Embryonic facial prominence (tissue), 1 donor: ENCODE measurements at regions not wholly inside any gene's neighbourhood (a gene's known extent, or its start where the extent isn't known, plus 50 kb on each side); places are given as distances from the start of the nearest gene placed in this dataset.

Source experiments
- DNase-seq: peaks from one replicate; pipeline ENCODE4 v3.0.0-alpha.2; 2016; ENCODE audit errors: extremely low spot score

GRCh38 chr2:193776988-193777387 lies 1582.3 kb upstream of the TMEFF2 start:
- no peak for DNase-seq

DNA sequence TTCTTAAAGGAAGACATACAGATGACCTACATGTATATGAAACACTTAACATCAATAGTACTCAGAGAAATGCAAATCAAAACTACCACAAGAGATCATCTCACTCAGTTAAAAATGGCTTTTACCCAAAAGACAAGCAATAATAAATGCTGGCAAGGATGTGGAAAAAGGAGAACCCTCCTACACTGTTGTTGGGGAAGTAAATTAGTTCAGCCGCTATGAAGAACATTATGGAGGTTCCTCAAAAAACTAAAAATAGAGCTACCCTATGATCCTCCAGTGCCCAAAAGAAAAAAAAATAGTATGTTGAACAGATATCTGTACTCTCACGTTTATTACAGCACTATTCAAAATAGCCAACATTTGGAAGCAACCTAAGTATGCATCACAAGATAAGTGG lies 1579.4 kb upstream of the TMEFF2 start:
- DNase-seq, result no peak

DNA sequence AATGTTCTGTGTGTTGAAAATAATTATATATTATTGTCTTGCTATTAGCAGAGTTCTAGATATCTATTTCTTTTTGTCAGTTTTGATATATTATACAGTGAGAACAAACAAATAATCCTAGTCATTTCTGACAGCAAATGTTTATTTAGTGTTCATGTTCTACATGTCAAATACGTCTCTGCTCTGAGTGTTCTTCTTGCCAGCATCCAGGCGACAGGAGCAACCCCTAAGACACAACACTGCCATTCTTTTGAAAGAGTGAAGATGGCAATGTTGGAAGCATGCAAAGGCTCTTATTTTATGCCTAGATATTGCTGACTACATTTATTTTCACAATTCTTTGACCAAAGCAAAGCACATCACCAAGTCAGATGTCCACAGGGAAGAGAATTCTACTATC lies 1556.6 kb upstream of the TMEFF2 start:
- no peak for DNase-seq

- no peak for DNase-seq
Observed at GRCh38 chr2:193749485-193749884, 1554.8 kb upstream of the TMEFF2 start.

DNA sequence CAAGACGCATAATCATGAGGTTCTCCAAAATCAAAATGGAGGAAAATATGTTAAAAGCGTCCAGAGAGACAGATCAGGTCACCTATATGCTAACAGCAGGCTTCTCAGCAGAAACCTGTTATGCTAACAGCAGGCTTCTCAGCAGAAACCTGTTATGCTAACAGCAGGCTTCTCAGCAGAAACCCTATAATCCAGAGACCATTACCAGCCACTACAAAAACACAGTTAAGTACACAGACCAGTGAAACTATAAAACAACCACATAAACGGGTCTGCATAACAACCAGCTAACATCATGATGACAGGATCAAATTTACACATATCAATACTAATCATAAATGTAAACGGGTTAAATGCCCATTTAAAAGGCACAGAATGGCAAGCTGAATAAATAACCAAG lies 1548.4 kb upstream of the TMEFF2 start:
- DNase-seq, result no peak

DNA sequence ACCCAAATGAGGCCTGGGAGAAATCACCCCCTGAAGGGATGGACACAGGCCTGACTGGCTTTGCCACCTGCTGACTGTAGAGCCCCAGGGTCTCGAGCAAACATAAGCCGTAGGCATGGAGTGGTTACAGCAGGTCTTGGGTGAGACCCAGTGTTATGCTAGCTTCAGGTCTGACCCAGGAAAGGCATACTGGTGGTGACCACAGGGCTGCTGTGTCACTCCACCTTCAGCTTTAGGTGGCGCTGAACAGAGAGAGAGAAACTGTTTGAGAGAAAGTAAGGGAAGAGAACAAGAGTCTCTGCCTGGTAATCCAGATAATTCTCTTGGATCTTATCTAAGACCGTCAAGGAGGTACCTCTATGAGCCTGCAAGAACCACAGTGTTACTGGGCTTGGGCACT lies 1544.2 kb upstream of the TMEFF2 start:
- no peak for DNase-seq

GRCh38 chr2:193712912-193713311 lies 1518.2 kb upstream of the TMEFF2 start:
- no peak for DNase-seq

GRCh38 chr2:193703411-193703810 lies 1508.7 kb upstream of the TMEFF2 start:
- DNase-seq, result no peak

- no peak for DNase-seq
Observed at GRCh38 chr2:193701484-193701883, 1506.8 kb upstream of the TMEFF2 start.

- no peak for DNase-seq
Observed at GRCh38 chr2:193695367-193695766, 1500.6 kb upstream of the TMEFF2 start.

- no peak for DNase-seq
Observed at GRCh38 chr2:193693758-193694157, 1499.0 kb upstream of the TMEFF2 start.

DNA sequence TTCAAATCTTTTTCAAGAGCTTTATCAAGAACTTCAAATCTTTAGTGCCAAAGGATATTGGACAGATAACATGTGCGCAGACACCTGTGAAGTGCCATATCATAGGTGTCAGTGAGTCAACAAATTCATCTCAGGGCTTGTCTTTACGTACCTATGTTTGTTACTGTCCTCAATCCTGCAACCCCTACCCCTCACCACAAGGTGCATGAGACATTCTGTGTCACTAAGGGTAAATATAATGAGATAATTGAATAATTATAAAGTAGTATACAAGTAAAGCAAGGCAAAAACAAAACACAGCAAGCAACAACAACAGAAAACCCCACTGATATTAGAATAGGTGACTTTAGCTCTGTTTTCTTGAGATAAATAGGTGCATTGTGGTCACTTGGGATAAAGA lies 1495.8 kb upstream of the TMEFF2 start:
- no peak for DNase-seq

DNA sequence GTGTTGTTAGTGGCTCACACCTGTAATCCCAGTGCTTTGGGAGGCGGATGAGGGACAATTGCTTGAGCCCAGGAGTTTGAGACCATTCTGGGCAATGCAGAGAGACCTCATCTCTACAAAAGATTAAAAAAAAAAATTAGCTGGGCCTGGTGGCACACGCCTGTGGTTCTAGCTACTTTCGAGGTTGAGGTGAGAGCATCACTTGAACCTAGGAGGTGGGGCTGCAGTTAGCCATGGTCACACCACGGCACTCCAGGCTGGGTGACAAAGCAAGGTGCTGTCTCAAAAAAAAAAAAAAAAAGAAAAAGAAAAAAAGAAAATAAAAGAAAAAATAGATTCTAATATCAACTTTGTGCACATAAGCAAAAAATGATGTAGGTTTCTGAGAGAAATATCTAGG lies 1492.5 kb upstream of the TMEFF2 start:
- no peak for DNase-seq

- no peak for DNase-seq
Observed at GRCh38 chr2:193679847-193680246, 1485.1 kb upstream of the TMEFF2 start.

DNA sequence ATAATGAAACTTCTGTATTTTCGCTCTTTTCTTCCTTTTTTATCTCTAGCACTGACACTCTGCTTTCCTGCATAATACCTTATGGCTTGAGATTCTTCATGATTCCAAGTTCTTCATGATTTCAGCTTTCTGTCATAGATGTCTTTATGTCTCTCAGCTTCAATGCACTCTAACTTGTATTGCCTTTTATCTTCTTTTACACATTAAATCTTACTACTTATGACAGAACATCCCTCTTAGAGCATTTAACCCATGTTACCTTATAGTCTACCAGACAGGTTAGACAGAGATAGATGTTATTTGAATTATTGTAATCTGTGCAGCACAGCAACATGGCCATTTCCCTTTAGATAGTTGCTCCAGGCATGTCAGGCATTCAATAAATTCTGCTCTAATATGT lies 1475.7 kb upstream of the TMEFF2 start:
- no peak for DNase-seq

DNA sequence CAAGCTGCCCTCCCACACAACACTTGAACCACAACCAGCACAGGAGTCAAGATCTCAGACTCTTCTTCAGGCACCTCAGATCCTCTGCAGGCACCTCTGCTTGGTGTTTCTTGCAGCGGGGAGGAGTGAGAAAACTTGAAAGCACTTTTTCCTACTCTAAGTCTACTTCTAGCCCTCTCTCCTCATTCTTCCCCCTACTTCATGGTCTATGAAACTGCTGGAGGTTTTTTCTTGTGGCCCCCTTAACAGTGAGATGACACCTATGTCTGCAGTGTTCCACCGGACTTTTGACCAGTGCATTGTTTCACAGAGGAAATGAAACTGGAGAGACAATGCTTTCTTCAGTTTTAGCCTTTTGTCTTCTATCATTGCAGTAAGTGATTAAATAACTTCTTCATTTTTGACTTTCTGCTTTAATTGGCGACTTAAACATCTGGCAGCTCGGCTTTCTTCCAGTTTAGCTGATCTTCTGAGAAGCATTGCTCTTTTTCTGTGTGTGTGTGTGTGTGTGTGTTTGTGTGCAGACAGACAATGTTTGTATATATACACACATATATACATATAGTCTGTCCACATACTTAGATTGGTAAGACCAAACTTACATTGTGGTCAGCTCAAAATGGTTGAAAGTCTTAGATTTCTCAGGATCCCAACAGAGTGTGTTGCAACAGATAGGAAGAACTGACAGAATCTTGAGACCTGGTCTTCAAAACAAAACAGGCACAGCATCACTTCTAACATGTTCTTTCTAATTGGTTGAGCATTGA lies 1474.0 kb upstream of the TMEFF2 start:
- DNase-seq, result no peak

DNA sequence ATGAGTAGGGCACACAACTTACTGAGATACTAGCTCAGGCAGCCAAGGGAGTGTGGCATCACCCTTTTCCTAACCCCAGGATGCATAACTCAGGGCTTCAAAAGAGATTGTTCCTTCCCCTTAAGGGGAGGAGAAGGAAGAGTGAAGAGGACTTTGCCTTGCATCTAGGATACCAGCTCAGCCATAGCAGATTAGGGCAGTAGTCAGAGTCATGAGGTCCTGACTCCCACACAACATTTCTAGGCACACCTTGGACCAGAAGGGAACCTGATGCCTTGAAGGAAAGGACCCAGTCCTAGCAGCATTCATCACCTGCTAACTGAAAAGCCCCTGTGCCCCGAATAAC lies 1433.2 kb upstream of the TMEFF2 start:
- no peak for DNase-seq

DNA sequence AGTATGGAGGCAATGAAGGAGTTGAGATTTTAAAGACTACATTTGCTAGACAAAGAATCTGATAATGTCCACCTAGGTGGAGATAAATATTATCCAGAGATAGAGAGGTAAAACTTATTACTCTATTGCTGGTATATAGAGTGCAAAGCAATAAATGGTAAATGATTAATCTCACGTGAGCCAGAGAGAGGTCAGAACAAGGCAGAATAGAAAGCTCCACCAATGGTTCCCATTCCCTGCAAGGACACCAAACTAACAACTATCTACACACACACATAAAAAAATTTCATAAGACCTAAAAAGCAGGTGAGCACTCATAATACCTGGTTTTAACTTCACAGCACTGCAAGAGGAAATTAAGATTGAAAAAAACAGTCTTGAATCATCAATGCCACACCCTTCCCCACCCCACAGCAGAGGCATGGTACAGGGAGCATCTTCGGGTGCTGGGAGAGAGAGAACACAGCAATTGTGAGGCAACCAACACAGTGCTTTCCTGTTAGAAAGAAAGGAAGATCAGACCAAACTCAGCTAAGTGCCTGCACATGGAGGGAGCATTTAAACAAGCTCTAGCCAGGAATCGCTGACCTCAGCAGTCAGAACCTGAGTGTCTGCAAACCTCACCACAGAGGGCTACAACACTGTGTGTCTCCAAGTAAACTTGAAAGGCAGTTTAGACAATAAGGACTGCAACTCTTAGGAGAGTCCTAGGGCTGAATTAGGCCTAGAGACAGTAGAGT lies 1432.6 kb upstream of the TMEFF2 start:
- DNase-seq, result no peak

- DNase-seq, result no peak
Observed at GRCh38 chr2:193608451-193608850, 1413.7 kb upstream of the TMEFF2 start.

- DNase-seq, result no peak
Observed at GRCh38 chr2:193590831-193591230, 1396.1 kb upstream of the TMEFF2 start.

- DNase-seq, result no peak
Observed at GRCh38 chr2:193584522-193584938, 1389.8 kb upstream of the TMEFF2 start.

DNA sequence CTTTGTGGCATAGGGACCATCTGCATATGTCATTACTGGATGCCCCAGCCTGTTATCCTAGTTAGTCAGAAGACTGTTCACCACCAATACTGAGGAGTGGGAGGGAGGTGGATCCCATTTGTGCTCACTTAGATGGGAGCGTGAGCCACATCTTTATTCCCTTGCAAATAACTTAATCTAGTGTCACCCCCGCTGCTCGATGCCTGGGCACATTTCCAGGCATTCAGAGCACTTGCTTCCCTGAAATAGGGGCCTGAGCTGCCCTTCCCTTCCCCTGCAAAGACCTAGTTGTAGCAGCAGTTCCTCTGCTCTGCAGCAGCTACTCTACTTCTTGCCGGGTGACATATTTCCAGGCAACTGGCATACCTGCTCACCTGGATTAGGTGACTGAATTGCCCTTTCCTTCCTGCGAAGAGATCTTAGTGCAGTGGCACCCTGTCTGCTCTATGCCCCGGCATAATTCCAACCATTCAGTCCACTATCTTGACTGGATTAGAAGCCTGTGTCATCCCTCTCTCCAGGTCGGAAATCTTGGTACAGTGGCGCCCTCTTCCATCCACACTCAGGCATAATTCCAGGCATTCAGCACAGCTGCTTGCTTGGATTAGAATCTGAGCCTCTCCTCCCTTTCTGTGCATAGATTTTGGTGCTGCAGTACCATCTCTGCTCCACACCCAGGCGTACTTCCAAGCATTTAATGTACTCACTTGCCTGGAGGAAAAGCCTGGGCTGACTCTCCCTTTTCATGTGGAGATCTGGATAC lies 1389.1 kb upstream of the TMEFF2 start:
- no peak for DNase-seq

- DNase-seq, result no peak
Observed at GRCh38 chr2:193581807-193582206, 1387.1 kb upstream of the TMEFF2 start.
